ENCODE measurements at regions not wholly inside any gene's neighbourhood (a gene's known extent, or its start where the extent isn't known, plus 50 kb on each side); places are given as distances from the start of the nearest gene placed in this dataset.

- POLR2A ChIA-PET: no interaction called here
- TF ChIP-seq SUZ12 (IDR thresholded peaks at IDR 0.05) (no peak), NFRKB (IDR thresholded peaks at IDR 0.05) (no peak), SP1 (IDR thresholded peaks at IDR 0.05) (no peak), ARNT (IDR thresholded peaks at IDR 0.05) (no peak)
- no peak for DNase-seq (ENCODE audit: extremely low spot score)
- CTCF ChIA-PET: no interaction called here
Measured at GRCh38 chrX:125520029-125520428, 200.4 kb downstream of the TEX13C start.

GRCh38 chrX:125522752-125523151 lies 203.1 kb downstream of the TEX13C start:
- no peak for DNase-seq (ENCODE audit: extremely low spot score)
- TF ChIP-seq ZNF384 (IDR thresholded peaks at IDR 0.05) (no peak), BHLHE40 (IDR thresholded peaks at IDR 0.05; ENCODE audit: borderline replicate concordance) (no peak), PKNOX1 (IDR thresholded peaks at IDR 0.05) (no peak), FOXK2 (IDR thresholded peaks at IDR 0.05) (no peak), L3MBTL2 (conservative IDR thresholded peaks at IDR 0.05) (no peak), NFRKB (IDR thresholded peaks at IDR 0.05) (no peak), FOXM1 (IDR thresholded peaks at IDR 0.05; ENCODE audit: borderline replicate concordance) (no peak), TARDBP (IDR thresholded peaks at IDR 0.05) (no peak), SP1 (IDR thresholded peaks at IDR 0.05) (no peak), CTBP1 (IDR thresholded peaks at IDR 0.05; ENCODE audit: borderline replicate concordance) (no peak)
- ChIA-PET POLR2A (no interaction called here), CTCF (no interaction called here)

GRCh38 chrX:125532411-125533089 lies 212.9 kb downstream of the TEX13C start:
- POLR2A ChIA-PET: no interaction called here
- no peak for TF ChIP-seq TARDBP (IDR thresholded peaks at IDR 0.05)
- TF ChIP-seq CTBP1 (IDR thresholded peaks at IDR 0.05; ENCODE audit: borderline replicate concordance): no peak
- no peak for TF ChIP-seq NFRKB (IDR thresholded peaks at IDR 0.05)
- no peak for TF ChIP-seq ARNT (IDR thresholded peaks at IDR 0.05)
- TF ChIP-seq ZNF384 (IDR thresholded peaks at IDR 0.05): no peak
- TF ChIP-seq SUZ12 (IDR thresholded peaks at IDR 0.05): no peak
- TF ChIP-seq BHLHE40 (IDR thresholded peaks at IDR 0.05; ENCODE audit: borderline replicate concordance): no peak
- no peak for TF ChIP-seq FOXA1 (IDR thresholded peaks at IDR 0.05)
- no peak for TF ChIP-seq ELF4 (IDR thresholded peaks at IDR 0.05)
- TF ChIP-seq FOXK2 (IDR thresholded peaks at IDR 0.05): no peak
- TF ChIP-seq PKNOX1 (IDR thresholded peaks at IDR 0.05): no peak
- TF ChIP-seq SP1 (IDR thresholded peaks at IDR 0.05): no peak
- no peak for TF ChIP-seq FOXM1 (IDR thresholded peaks at IDR 0.05; ENCODE audit: borderline replicate concordance)
- TF ChIP-seq HDGF (IDR thresholded peaks at IDR 0.05; ENCODE audit: borderline replicate concordance): no peak
- TF ChIP-seq LEF1 (IDR thresholded peaks at IDR 0.05; ENCODE audit: borderline replicate concordance): no peak
- TF ChIP-seq L3MBTL2 (conservative IDR thresholded peaks at IDR 0.05): no peak
- DNase-seq (ENCODE audit: extremely low spot score): no peak
- CTCF ChIA-PET: no interaction called here

GRCh38 chrX:125533352-125533751 lies 213.7 kb downstream of the TEX13C start:
- ChIA-PET POLR2A (no interaction called here), CTCF (no interaction called here)
- no peak for DNase-seq (ENCODE audit: extremely low spot score)
- TF ChIP-seq L3MBTL2 (conservative IDR thresholded peaks at IDR 0.05): no peak
- TF ChIP-seq LEF1 (IDR thresholded peaks at IDR 0.05; ENCODE audit: borderline replicate concordance): no peak
- TF ChIP-seq FOXM1 (IDR thresholded peaks at IDR 0.05; ENCODE audit: borderline replicate concordance): no peak
- TF ChIP-seq PKNOX1 (IDR thresholded peaks at IDR 0.05): no peak
- TF ChIP-seq SUZ12 (IDR thresholded peaks at IDR 0.05): no peak
- TF ChIP-seq NFRKB (IDR thresholded peaks at IDR 0.05): no peak
- TF ChIP-seq TARDBP (IDR thresholded peaks at IDR 0.05): no peak
- no peak for TF ChIP-seq HDGF (IDR thresholded peaks at IDR 0.05; ENCODE audit: borderline replicate concordance)
- TF ChIP-seq BHLHE40 (IDR thresholded peaks at IDR 0.05; ENCODE audit: borderline replicate concordance): no peak
- TF ChIP-seq SP1 (IDR thresholded peaks at IDR 0.05): no peak
- no peak for TF ChIP-seq FOXA1 (IDR thresholded peaks at IDR 0.05)
- no peak for TF ChIP-seq FOXK2 (IDR thresholded peaks at IDR 0.05)
- no peak for TF ChIP-seq ZNF384 (IDR thresholded peaks at IDR 0.05)
- no peak for TF ChIP-seq CTBP1 (IDR thresholded peaks at IDR 0.05; ENCODE audit: borderline replicate concordance)
- no peak for TF ChIP-seq ARNT (IDR thresholded peaks at IDR 0.05)
- TF ChIP-seq ELF4 (IDR thresholded peaks at IDR 0.05): no peak

- TF ChIP-seq FOXK2 (IDR thresholded peaks at IDR 0.05) (no peak), BHLHE40 (IDR thresholded peaks at IDR 0.05; ENCODE audit: borderline replicate concordance) (no peak), ELF4 (IDR thresholded peaks at IDR 0.05) (no peak), LEF1 (IDR thresholded peaks at IDR 0.05; ENCODE audit: borderline replicate concordance) (no peak), TARDBP (IDR thresholded peaks at IDR 0.05) (no peak), CTBP1 (IDR thresholded peaks at IDR 0.05; ENCODE audit: borderline replicate concordance) (no peak), NFRKB (IDR thresholded peaks at IDR 0.05) (no peak), FOXA1 (IDR thresholded peaks at IDR 0.05) (no peak), SP1 (IDR thresholded peaks at IDR 0.05) (no peak), ARNT (IDR thresholded peaks at IDR 0.05) (no peak), PKNOX1 (IDR thresholded peaks at IDR 0.05) (no peak), FOXM1 (IDR thresholded peaks at IDR 0.05; ENCODE audit: borderline replicate concordance) (no peak), L3MBTL2 (conservative IDR thresholded peaks at IDR 0.05) (no peak), ZNF384 (IDR thresholded peaks at IDR 0.05) (no peak), HDGF (IDR thresholded peaks at IDR 0.05; ENCODE audit: borderline replicate concordance) (no peak), SUZ12 (IDR thresholded peaks at IDR 0.05) (no peak)
- POLR2A ChIA-PET: no interaction called here
- CTCF ChIA-PET: no interaction called here
- DNase-seq (ENCODE audit: extremely low spot score): no peak
Measured at GRCh38 chrX:125544031-125544660, 224.5 kb downstream of the TEX13C start.
